Erythroblast (primary cell): ENCODE measurements at regions not wholly inside any gene's neighbourhood (a gene's known extent, or its start where the extent isn't known, plus 50 kb on each side); places are given as distances from the start of the nearest gene placed in this dataset.

Experiments used
- DNase-seq, 2 experiments: peaks; one replicate each; lab custom pipeline; 2025; lab: John Stamatoyannopoulos, UW
- GATA1 ChIP-seq: IDR thresholded peaks from 2 replicates; pipeline ENCODE4 v1.6.1; 2011; ENCODE audit warnings: low read depth, mild to moderate bottlenecking, control low read depth, low read length, moderate library complexity
- POLR2A ChIP-seq: IDR thresholded peaks from 2 replicates; pipeline ENCODE4 v1.6.1; 2011; ENCODE audit warnings: mild to moderate bottlenecking, low read length

- TF ChIP-seq POLR2A: no peak
- TF ChIP-seq GATA1: no peak
- no peak for DNase-seq
Observed at GRCh38 chr1:231091415-231091814, 51.4 kb upstream of the FAM89A start.
